Activated CD4-positive, alpha-beta T cell treated with anti-CD3 and anti-CD28 coated beads for 36 hours (primary cell): ENCODE measurements at regions not wholly inside any gene's neighbourhood (a gene's known extent, or its start where the extent isn't known, plus 50 kb on each side); places are given as distances from the start of the nearest gene placed in this dataset.

Source experiments
- ATAC-seq: fragments of 200-7000 bp; cut with Tn5 transposase; one replicate; pipeline ENCODE4 v1.10.0; 2021; ENCODE audit warnings: mild to moderate bottlenecking, moderate library complexity
- CTCF ChIA-PET: fragments of 350-600 bp; sonication (Branson Sonifier 250); formaldehyde crosslinking; loops from one replicate; lab custom pipeline; 2021; ENCODE audit warnings: antibody characterized with exemption; lab: Charles Lee
- POLR2A ChIA-PET: fragments of 350-600 bp; sonication (Branson Sonifier 250); formaldehyde crosslinking; loops from one replicate; lab custom pipeline; 2021; ENCODE audit warnings: antibody characterized with exemption, inconsistent platforms; lab: Charles Lee
- DNase-seq: peaks from one replicate; pipeline ENCODE4 v3.0.0-alpha.2; 2020
- H3K27ac Mint-ChIP-seq: one replicate; pipeline ENCODE4 v1.8.0; 2021; ENCODE audit warnings: mixed read lengths
- H3K27me3 Mint-ChIP-seq: one replicate; pipeline ENCODE4 v1.8.0; 2021; ENCODE audit warnings: mixed read lengths
- H3K36me3 Mint-ChIP-seq: one replicate; pipeline ENCODE4 v1.8.0; 2021; ENCODE audit warnings: low read depth, mixed read lengths
- H3K4me1 Mint-ChIP-seq: one replicate; pipeline ENCODE4 v1.8.0; 2021; ENCODE audit warnings: mixed read lengths
- H3K4me3 Mint-ChIP-seq: one replicate; pipeline ENCODE4 v1.8.0; 2021; ENCODE audit warnings: mild to moderate bottlenecking, moderate library complexity, mixed read lengths
- H3K9me3 Mint-ChIP-seq: one replicate; pipeline ENCODE4 v1.8.0; 2021; ENCODE audit warnings: low read depth, mixed read lengths
- intact Hi-C, 2 experiments: fragments of 100-400 bp; cut with DNase I in 1 of 2; cut with micrococcal nuclease in 1 of 2; formaldehyde crosslinking; loops; one replicate each; pipeline versions ENCODE4 v1.14.2 to v1.15.1; 2022 to 2024; cut with DNase I, micrococcal nuclease

- ChIA-PET POLR2A (no interaction called here), CTCF (no interaction called here)
- H3K4me1 Mint-ChIP-seq, result no peaks in the 10 kb centered on the region
These were observed 1031.6 kb upstream of the CNTN5 start for GRCh38 chr11:97989121-97989520.

GRCh38 chr11:97990162-97990920 is 1030.4 kb upstream of the CNTN5 start:
- ATAC-seq (no peak), DNase-seq (no peak)
- H3K36me3 Mint-ChIP-seq, result no peaks in the 10 kb centered on the region
- intact Hi-C loops, result no loop called here
- H3K27ac Mint-ChIP-seq, result no peak overlapping the region
- no peaks in the 10 kb centered on the region for H3K27me3 Mint-ChIP-seq
- H3K4me1 Mint-ChIP-seq, result no peaks in the 10 kb centered on the region
- no peak overlapping the region for H3K4me3 Mint-ChIP-seq
- peaks cover 3% of the 10 kb centered on the region for H3K9me3 Mint-ChIP-seq
- ChIA-PET POLR2A (no interaction called here), CTCF (no interaction called here)

More at GRCh38 chr11:97989121-97989520, 1031.6 kb upstream of the CNTN5 start:
- no peak overlapping the region for H3K27ac Mint-ChIP-seq
- H3K9me3 Mint-ChIP-seq, result peaks cover 3% of the 10 kb centered on the region
- intact Hi-C loops, result no loop called here
- ATAC-seq, result no peak
- DNase-seq, result no peak
- H3K27me3 Mint-ChIP-seq, result no peaks in the 10 kb centered on the region
- H3K36me3 Mint-ChIP-seq, result no peaks in the 10 kb centered on the region
- H3K4me3 Mint-ChIP-seq, result no peak overlapping the region

- POLR2A ChIA-PET, result no interaction called here
- CTCF ChIA-PET, result no interaction called here
- peaks cover 3% of the 10 kb centered on the region for H3K9me3 Mint-ChIP-seq
- intact Hi-C loops, result no loop called here
- H3K4me3 Mint-ChIP-seq, result no peak overlapping the region
- no peak for DNase-seq
- H3K4me1 Mint-ChIP-seq, result no peaks in the 10 kb centered on the region
- H3K27ac Mint-ChIP-seq, result no peak overlapping the region
- H3K27me3 Mint-ChIP-seq, result no peaks in the 10 kb centered on the region
- no peak for ATAC-seq
- no peaks in the 10 kb centered on the region for H3K36me3 Mint-ChIP-seq
These were observed 1027.2 kb upstream of the CNTN5 start for GRCh38 chr11:97993562-97993961.

GRCh38 chr11:97995874-97996273 is 1024.9 kb upstream of the CNTN5 start:
- no peaks in the 10 kb centered on the region for H3K36me3 Mint-ChIP-seq
- ATAC-seq (no peak), DNase-seq (no peak)
- no peaks in the 10 kb centered on the region for H3K27me3 Mint-ChIP-seq
- no peaks in the 10 kb centered on the region for H3K4me1 Mint-ChIP-seq
- ChIA-PET CTCF (no interaction called here), POLR2A (no interaction called here)
- intact Hi-C loops, result no loop called here
- H3K4me3 Mint-ChIP-seq, result no peak overlapping the region
- no peak overlapping the region for H3K27ac Mint-ChIP-seq
- no peaks in the 10 kb centered on the region for H3K9me3 Mint-ChIP-seq

- H3K9me3 Mint-ChIP-seq, result no peaks in the 10 kb centered on the region
- no peak overlapping the region for H3K27ac Mint-ChIP-seq
- CTCF ChIA-PET, result no interaction called here
- H3K4me3 Mint-ChIP-seq, result no peak overlapping the region
- intact Hi-C loops, result no loop called here
- no peaks in the 10 kb centered on the region for H3K4me1 Mint-ChIP-seq
- POLR2A ChIA-PET, result no interaction called here
- DNase-seq (no peak), ATAC-seq (no peak)
- H3K27me3 Mint-ChIP-seq, result no peaks in the 10 kb centered on the region
- no peaks in the 10 kb centered on the region for H3K36me3 Mint-ChIP-seq
These were observed 1024.0 kb upstream of the CNTN5 start for GRCh38 chr11:97996762-97997161.

- POLR2A ChIA-PET, result no interaction called here
- Mint-ChIP-seq H3K36me3 (no peaks in the 10 kb centered on the region), H3K4me3 (no peak overlapping the region), H3K27ac (no peak overlapping the region), H3K4me1 (no peaks in the 10 kb centered on the region), H3K9me3 (peaks cover 6% of the 10 kb centered on the region), H3K27me3 (no peaks in the 10 kb centered on the region)
- ATAC-seq (no peak), DNase-seq (no peak)
- CTCF ChIA-PET, result no interaction called here
- intact Hi-C loops, result no loop called here
These were observed 1017.0 kb upstream of the CNTN5 start for GRCh38 chr11:98003606-98004371.

- H3K4me1 Mint-ChIP-seq, result no peaks in the 10 kb centered on the region
- H3K9me3 Mint-ChIP-seq, result peaks cover 10% of the 10 kb centered on the region
- intact Hi-C loops, result no loop called here
- no peak for DNase-seq
- ChIA-PET CTCF (no interaction called here), POLR2A (no interaction called here)
- H3K36me3 Mint-ChIP-seq, result no peaks in the 10 kb centered on the region
- H3K4me3 Mint-ChIP-seq, result no peak overlapping the region
- ATAC-seq, result no peak
- H3K27me3 Mint-ChIP-seq, result no peaks in the 10 kb centered on the region
- H3K27ac Mint-ChIP-seq, result no peak overlapping the region
These were observed 1013.7 kb upstream of the CNTN5 start for GRCh38 chr11:98007072-98007471.

GRCh38 chr11:98027652-98028051 is 993.1 kb upstream of the CNTN5 start:
- H3K4me1 Mint-ChIP-seq, result no peaks in the 10 kb centered on the region
- no peaks in the 10 kb centered on the region for H3K27me3 Mint-ChIP-seq
- peaks cover 3% of the 10 kb centered on the region for H3K9me3 Mint-ChIP-seq
- intact Hi-C loops, result no loop called here
- ATAC-seq, result no peak
- CTCF ChIA-PET, result no interaction called here
- no peaks in the 10 kb centered on the region for H3K36me3 Mint-ChIP-seq
- DNase-seq, result no peak
- H3K4me3 Mint-ChIP-seq, result no peak overlapping the region
- POLR2A ChIA-PET, result no interaction called here
- H3K27ac Mint-ChIP-seq, result no peak overlapping the region

GRCh38 chr11:98029832-98030231 is 990.9 kb upstream of the CNTN5 start:
- no peak for DNase-seq
- ChIA-PET CTCF (interaction anchor here (0.7 kb wide), 1 partner anchor 156 kb away, joined by 3 read pairs; no protein-coding TSS in a partner anchor), POLR2A (interaction anchor here (0.6 kb wide), 1 partner anchor 187 kb away, joined by 7 read pairs; no protein-coding TSS in a partner anchor)
- Mint-ChIP-seq H3K4me3 (no peak overlapping the region), H3K27ac (no peak overlapping the region), H3K36me3 (no peaks in the 10 kb centered on the region), H3K9me3 (peaks cover 9% of the 10 kb centered on the region), H3K27me3 (no peaks in the 10 kb centered on the region), H3K4me1 (no peaks in the 10 kb centered on the region)
- intact Hi-C loops, result no loop called here
- ATAC-seq, result no peak

GRCh38 chr11:98036810-98037209 is 983.9 kb upstream of the CNTN5 start:
- Mint-ChIP-seq H3K4me3 (no peak overlapping the region), H3K4me1 (no peaks in the 10 kb centered on the region), H3K9me3 (peaks cover 14% of the 10 kb centered on the region), H3K27ac (no peak overlapping the region), H3K36me3 (no peaks in the 10 kb centered on the region), H3K27me3 (no peaks in the 10 kb centered on the region)
- ATAC-seq (no peak), DNase-seq (no peak)
- intact Hi-C loops, result no loop called here
- POLR2A ChIA-PET, result no interaction called here
- CTCF ChIA-PET, result no interaction called here

- DNase-seq, result no peak
- Mint-ChIP-seq H3K4me1 (no peaks in the 10 kb centered on the region), H3K27ac (no peak overlapping the region), H3K9me3 (peaks cover 8% of the 10 kb centered on the region), H3K27me3 (no peaks in the 10 kb centered on the region), H3K4me3 (no peak overlapping the region), H3K36me3 (no peaks in the 10 kb centered on the region)
- no peak for ATAC-seq
- POLR2A ChIA-PET, result interaction anchor here (0.7 kb wide), 1 partner anchor 1604 kb away, joined by 4 read pairs; no protein-coding TSS in a partner anchor
- CTCF ChIA-PET, result no interaction called here
- intact Hi-C loops, result no loop called here
These were observed 980.5 kb upstream of the CNTN5 start for GRCh38 chr11:98040061-98040808.
